ENCODE measurements at regions not wholly inside any gene's neighbourhood (a gene's known extent, or its start where the extent isn't known, plus 50 kb on each side); places are given as distances from the start of the nearest gene placed in this dataset.

DNA sequence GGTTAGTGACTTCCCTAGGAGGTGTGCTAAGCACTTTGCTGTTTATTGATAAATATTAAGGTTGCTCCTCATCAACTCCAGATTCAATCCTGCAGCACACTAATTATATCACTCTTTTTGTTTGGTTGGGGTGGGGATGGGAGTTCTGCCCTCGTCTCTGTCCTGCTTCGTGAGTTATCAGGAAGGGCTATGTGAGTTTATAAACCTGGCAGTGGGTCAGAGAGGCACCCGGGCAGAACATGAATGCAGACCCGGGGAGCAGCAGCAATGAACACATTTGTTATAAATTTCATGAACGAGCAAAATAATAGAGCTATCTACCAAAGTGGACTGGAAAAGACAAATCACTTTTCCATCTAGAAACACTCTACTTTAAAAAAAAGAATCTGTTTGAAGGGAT lies 125.5 kb upstream of the WWC1 start:
- TF ChIP-seq, protein P1, sequence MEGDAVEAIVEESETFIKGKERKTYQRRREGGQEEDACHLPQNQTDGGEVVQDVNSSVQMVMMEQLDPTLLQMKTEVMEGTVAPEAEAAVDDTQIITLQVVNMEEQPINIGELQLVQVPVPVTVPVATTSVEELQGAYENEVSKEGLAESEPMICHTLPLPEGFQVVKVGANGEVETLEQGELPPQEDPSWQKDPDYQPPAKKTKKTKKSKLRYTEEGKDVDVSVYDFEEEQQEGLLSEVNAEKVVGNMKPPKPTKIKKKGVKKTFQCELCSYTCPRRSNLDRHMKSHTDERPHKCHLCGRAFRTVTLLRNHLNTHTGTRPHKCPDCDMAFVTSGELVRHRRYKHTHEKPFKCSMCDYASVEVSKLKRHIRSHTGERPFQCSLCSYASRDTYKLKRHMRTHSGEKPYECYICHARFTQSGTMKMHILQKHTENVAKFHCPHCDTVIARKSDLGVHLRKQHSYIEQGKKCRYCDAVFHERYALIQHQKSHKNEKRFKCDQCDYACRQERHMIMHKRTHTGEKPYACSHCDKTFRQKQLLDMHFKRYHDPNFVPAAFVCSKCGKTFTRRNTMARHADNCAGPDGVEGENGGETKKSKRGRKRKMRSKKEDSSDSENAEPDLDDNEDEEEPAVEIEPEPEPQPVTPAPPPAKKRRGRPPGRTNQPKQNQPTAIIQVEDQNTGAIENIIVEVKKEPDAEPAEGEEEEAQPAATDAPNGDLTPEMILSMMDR (IDR thresholded peaks at IDR 0.05; ENCODE audit: low read length): no peak
- TF ChIP-seq EZH2 (IDR thresholded peaks at IDR 0.05; ENCODE audit: borderline replicate concordance, low read length): no peak
